K562 (cell line): ENCODE measurements at regions not wholly inside any gene's neighbourhood (a gene's known extent, or its start where the extent isn't known, plus 50 kb on each side); places are given as distances from the start of the nearest gene placed in this dataset.

Source experiments
- CAMTA2 ChIP-seq: fragments of 250-450 bp; sonication (Bioruptor Pico); conservative IDR thresholded peaks from 2 replicates; pipeline ENCODE4 v1.5.1; 2022
- FOS ChIP-seq: IDR thresholded peaks from 3 replicates; pipeline ENCODE4 v1.6.1; 2011; ENCODE audit not compliant: insufficient read length; ENCODE audit errors: extremely low read depth
- HDAC2 ChIP-seq: fragments of 450-650 bp; IDR thresholded peaks from 2 replicates; pipeline ENCODE4 v1.6.1; 2016; ENCODE audit warnings: mild to moderate bottlenecking
- NBN ChIP-seq: fragments of 450-650 bp; IDR thresholded peaks from 2 replicates; pipeline ENCODE4 v1.6.1; 2016; ENCODE audit warnings: low read depth, mild to moderate bottlenecking
- SMARCE1 ChIP-seq: fragments of 450-650 bp; IDR thresholded peaks from 2 replicates; pipeline ENCODE4 v1.7.1; 2016; ENCODE audit warnings: mild to moderate bottlenecking
- SUPT5H ChIP-seq: fragments of 450-650 bp; IDR thresholded peaks from 2 replicates; pipeline ENCODE4 v1.6.1; 2016
- ZNF197 ChIP-seq: fragments of 200-800 bp; sonication (Bioruptor generic); IDR thresholded peaks from 2 replicates; pipeline ENCODE4 v1.6.1; 2016; ENCODE audit warnings: low read depth, missing genetic modification characterization, missing compliant biosample characterization
- ZNF41 ChIP-seq: fragments of 250-450 bp; sonication (Bioruptor Pico); conservative IDR thresholded peaks from 2 replicates; pipeline ENCODE4 v1.4.0; 2020; ENCODE audit warnings: mild to moderate bottlenecking
- ZZZ3 ChIP-seq: fragments of 450-650 bp; IDR thresholded peaks from 2 replicates; pipeline ENCODE4 v1.6.1; 2016; ENCODE audit warnings: antibody characterized with exemption, mild to moderate bottlenecking, moderate library complexity
- TF ChIP-seq, protein P1 (sequence below), 3 experiments: fragments of 200-800 bp in 1 of 3; sonication (Bioruptor generic) in 1 of 3; sonication (generic) in 1 of 3; formaldehyde crosslinking in 1 of 3; IDR thresholded peaks; 2 replicates each; pipeline versions ENCODE4 v1.6.1 to v1.8.0; 2016 to 2022; ENCODE audit warnings: mild to moderate bottlenecking in 2 of 3, missing compliant biosample characterization in 2 of 3, missing genetic modification characterization in 2 of 3, missing genetic modification reagents in 1 of 3
- TF ChIP-seq, protein P2 (sequence below): IDR thresholded peaks from 2 replicates; pipeline ENCODE4 v1.6.1; 2011; ENCODE audit not compliant: insufficient read length; ENCODE audit errors: extremely low read depth

DNA sequence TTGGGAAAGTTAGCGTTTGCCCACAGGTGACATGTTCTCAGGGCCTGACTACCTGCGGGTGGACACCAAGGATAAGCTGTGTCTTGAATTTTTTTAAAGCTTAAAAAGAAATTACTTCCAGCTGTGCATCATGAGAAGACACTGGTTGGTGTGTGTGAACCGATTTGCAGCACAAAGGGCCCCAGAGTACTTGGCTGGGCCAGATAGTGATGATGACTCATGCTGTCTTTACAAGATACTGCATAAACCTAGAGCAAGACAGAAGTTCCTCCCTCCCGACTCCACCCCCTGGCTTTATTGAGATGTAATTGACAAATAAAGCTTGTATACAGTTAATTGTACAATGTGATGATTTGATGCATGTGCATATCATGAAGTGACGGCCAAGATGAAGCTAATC lies 212.8 kb downstream of the NXNL2 start (continued):
- TF ChIP-seq SMARCE1, result peak; percentile 84
- TF ChIP-seq, protein P1, sequence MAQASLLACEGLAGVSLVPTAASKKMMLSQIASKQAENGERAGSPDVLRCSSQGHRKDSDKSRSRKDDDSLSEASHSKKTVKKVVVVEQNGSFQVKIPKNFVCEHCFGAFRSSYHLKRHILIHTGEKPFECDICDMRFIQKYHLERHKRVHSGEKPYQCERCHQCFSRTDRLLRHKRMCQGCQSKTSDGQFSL (CRISPR knock-in tag; IDR thresholded peaks at IDR 0.05), result no peak
- TF ChIP-seq, protein P1 (tag; IDR thresholded peaks at IDR 0.05), result no peak
- no peak for TF ChIP-seq CAMTA2 (CRISPR knock-in tag)
- TF ChIP-seq, protein P2, sequence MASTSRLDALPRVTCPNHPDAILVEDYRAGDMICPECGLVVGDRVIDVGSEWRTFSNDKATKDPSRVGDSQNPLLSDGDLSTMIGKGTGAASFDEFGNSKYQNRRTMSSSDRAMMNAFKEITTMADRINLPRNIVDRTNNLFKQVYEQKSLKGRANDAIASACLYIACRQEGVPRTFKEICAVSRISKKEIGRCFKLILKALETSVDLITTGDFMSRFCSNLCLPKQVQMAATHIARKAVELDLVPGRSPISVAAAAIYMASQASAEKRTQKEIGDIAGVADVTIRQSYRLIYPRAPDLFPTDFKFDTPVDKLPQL, result no peak
- TF ChIP-seq ZZZ3, result no peak
- TF ChIP-seq SUPT5H, result no peak
- 0 out of 2 replicates have a peak, but pooled peaks have one; percentile 49 for TF ChIP-seq NBN
- TF ChIP-seq ZNF41 (CRISPR knock-in tag), result no peak
- no peak for TF ChIP-seq ZNF197
- TF ChIP-seq HDAC2, result peak; percentile 49; the same call in 1 of the 2 replicates
- TF ChIP-seq FOS, result peak; percentile 64
- TF ChIP-seq, all 486 proteins: peak for 66
